ENCODE measurements at regions not wholly inside any gene's neighbourhood (a gene's known extent, or its start where the extent isn't known, plus 50 kb on each side); places are given as distances from the start of the nearest gene placed in this dataset.

GRCh38 chr20:19821606-19822005 lies 63.5 kb downstream of the RIN2 start:
- H3K27me3 ChIP-seq (ENCODE audit: control insufficient read depth, insufficient read depth, low read length): no peaks in the 10 kb centered on the region
- no peak overlapping the region for H3K27ac ChIP-seq (ENCODE audit: low read length)
- H3K4me1 ChIP-seq (ENCODE audit: control insufficient read depth, low read depth, low read length): peaks cover 3% of the 10 kb centered on the region
- H3K4me3 ChIP-seq (ENCODE audit: low read length): no peak overlapping the region
- H3K36me3 ChIP-seq (ENCODE audit: control insufficient read depth, low read depth, low read length): no peaks in the 10 kb centered on the region
- no peaks in the 10 kb centered on the region for H3K9me3 ChIP-seq (ENCODE audit: control insufficient read depth, low read depth, low read length)
- H3K9ac ChIP-seq (ENCODE audit: low read length): no peak overlapping the region

GRCh38 chr20:19823216-19823615 lies 65.2 kb downstream of the RIN2 start:
- Histone ChIP-seq H3K4me3 (ENCODE audit: low read length) (no peak overlapping the region), H3K9ac (ENCODE audit: low read length) (no peak overlapping the region), H3K27ac (ENCODE audit: low read length) (no peak overlapping the region), H3K9me3 (ENCODE audit: control insufficient read depth, low read depth, low read length) (no peaks in the 10 kb centered on the region), H3K27me3 (ENCODE audit: control insufficient read depth, insufficient read depth, low read length) (no peaks in the 10 kb centered on the region), H3K36me3 (ENCODE audit: control insufficient read depth, low read depth, low read length) (no peaks in the 10 kb centered on the region), H3K4me1 (ENCODE audit: control insufficient read depth, low read depth, low read length) (peaks cover 3% of the 10 kb centered on the region)

- no peaks in the 10 kb centered on the region for H3K36me3 ChIP-seq (ENCODE audit: control insufficient read depth, low read depth, low read length)
- no peaks in the 10 kb centered on the region for H3K9me3 ChIP-seq (ENCODE audit: control insufficient read depth, low read depth, low read length)
- H3K4me1 ChIP-seq (ENCODE audit: control insufficient read depth, low read depth, low read length): peaks cover 3% of the 10 kb centered on the region
- H3K9ac ChIP-seq (ENCODE audit: low read length): no peak overlapping the region
- no peaks in the 10 kb centered on the region for H3K27me3 ChIP-seq (ENCODE audit: control insufficient read depth, insufficient read depth, low read length)
- H3K27ac ChIP-seq (ENCODE audit: low read length): no peak overlapping the region
- H3K4me3 ChIP-seq (ENCODE audit: low read length): no peak overlapping the region
These were observed 65.9 kb downstream of the RIN2 start for GRCh38 chr20:19823971-19824370.

- Histone ChIP-seq H3K27me3 (ENCODE audit: control insufficient read depth, insufficient read depth, low read length) (no peaks in the 10 kb centered on the region), H3K36me3 (ENCODE audit: control insufficient read depth, low read depth, low read length) (no peaks in the 10 kb centered on the region), H3K4me3 (ENCODE audit: low read length) (no peak overlapping the region), H3K27ac (ENCODE audit: low read length) (no peak overlapping the region), H3K9me3 (ENCODE audit: control insufficient read depth, low read depth, low read length) (no peaks in the 10 kb centered on the region), H3K9ac (ENCODE audit: low read length) (no peak overlapping the region), H3K4me1 (ENCODE audit: control insufficient read depth, low read depth, low read length) (peaks cover 3% of the 10 kb centered on the region)
These were observed 66.8 kb downstream of the RIN2 start for GRCh38 chr20:19824861-19825260.

GRCh38 chr20:19826179-19826914 lies 68.3 kb downstream of the RIN2 start:
- H3K9me3 ChIP-seq (ENCODE audit: control insufficient read depth, low read depth, low read length): no peaks in the 10 kb centered on the region
- H3K27ac ChIP-seq (ENCODE audit: low read length): no peak overlapping the region
- peaks cover 3% of the 10 kb centered on the region for H3K4me1 ChIP-seq (ENCODE audit: control insufficient read depth, low read depth, low read length)
- H3K27me3 ChIP-seq (ENCODE audit: control insufficient read depth, insufficient read depth, low read length): no peaks in the 10 kb centered on the region
- no peak overlapping the region for H3K9ac ChIP-seq (ENCODE audit: low read length)
- H3K36me3 ChIP-seq (ENCODE audit: control insufficient read depth, low read depth, low read length): no peaks in the 10 kb centered on the region
- H3K4me3 ChIP-seq (ENCODE audit: low read length): no peak overlapping the region

- Histone ChIP-seq H3K9ac (ENCODE audit: low read length) (no peak overlapping the region), H3K4me1 (ENCODE audit: control insufficient read depth, low read depth, low read length) (peaks cover 3% of the 10 kb centered on the region), H3K9me3 (ENCODE audit: control insufficient read depth, low read depth, low read length) (no peaks in the 10 kb centered on the region), H3K36me3 (ENCODE audit: control insufficient read depth, low read depth, low read length) (no peaks in the 10 kb centered on the region), H3K4me3 (ENCODE audit: low read length) (no peak overlapping the region), H3K27me3 (ENCODE audit: control insufficient read depth, insufficient read depth, low read length) (no peaks in the 10 kb centered on the region), H3K27ac (ENCODE audit: low read length) (no peak overlapping the region)
These were observed 69.8 kb downstream of the RIN2 start for GRCh38 chr20:19827818-19828217.

GRCh38 chr20:19828232-19828631 lies 70.2 kb downstream of the RIN2 start:
- no peak overlapping the region for H3K27ac ChIP-seq (ENCODE audit: low read length)

GRCh38 chr20:19830211-19830785 lies 72.2 kb downstream of the RIN2 start:
- Histone ChIP-seq H3K9ac (ENCODE audit: low read length) (no peak overlapping the region), H3K4me1 (ENCODE audit: control insufficient read depth, low read depth, low read length) (no peaks in the 10 kb centered on the region), H3K4me3 (ENCODE audit: low read length) (no peak overlapping the region), H3K27me3 (ENCODE audit: control insufficient read depth, insufficient read depth, low read length) (no peaks in the 10 kb centered on the region), H3K27ac (ENCODE audit: low read length) (no peak overlapping the region), H3K36me3 (ENCODE audit: control insufficient read depth, low read depth, low read length) (no peaks in the 10 kb centered on the region), H3K9me3 (ENCODE audit: control insufficient read depth, low read depth, low read length) (no peaks in the 10 kb centered on the region)

More at GRCh38 chr20:19828232-19828631, 70.2 kb downstream of the RIN2 start:
- no peaks in the 10 kb centered on the region for H3K27me3 ChIP-seq (ENCODE audit: control insufficient read depth, insufficient read depth, low read length)
- peaks cover 3% of the 10 kb centered on the region for H3K4me1 ChIP-seq (ENCODE audit: control insufficient read depth, low read depth, low read length)
- no peaks in the 10 kb centered on the region for H3K9me3 ChIP-seq (ENCODE audit: control insufficient read depth, low read depth, low read length)
- H3K9ac ChIP-seq (ENCODE audit: low read length): no peak overlapping the region
- no peak overlapping the region for H3K4me3 ChIP-seq (ENCODE audit: low read length)
- H3K36me3 ChIP-seq (ENCODE audit: control insufficient read depth, low read depth, low read length): no peaks in the 10 kb centered on the region

- H3K27ac ChIP-seq (ENCODE audit: low read length): no peak overlapping the region
- no peak overlapping the region for H3K4me3 ChIP-seq (ENCODE audit: low read length)
- no peak overlapping the region for H3K9ac ChIP-seq (ENCODE audit: low read length)
- no peaks in the 10 kb centered on the region for H3K4me1 ChIP-seq (ENCODE audit: control insufficient read depth, low read depth, low read length)
- H3K9me3 ChIP-seq (ENCODE audit: control insufficient read depth, low read depth, low read length): no peaks in the 10 kb centered on the region
- no peaks in the 10 kb centered on the region for H3K27me3 ChIP-seq (ENCODE audit: control insufficient read depth, insufficient read depth, low read length)
- H3K36me3 ChIP-seq (ENCODE audit: control insufficient read depth, low read depth, low read length): no peaks in the 10 kb centered on the region
These were observed 74.8 kb downstream of the RIN2 start for GRCh38 chr20:19832875-19833274.

- no peak overlapping the region for H3K4me3 ChIP-seq (ENCODE audit: low read length)
- H3K36me3 ChIP-seq (ENCODE audit: control insufficient read depth, low read depth, low read length): no peaks in the 10 kb centered on the region
- no peak overlapping the region for H3K27ac ChIP-seq (ENCODE audit: low read length)
- no peaks in the 10 kb centered on the region for H3K4me1 ChIP-seq (ENCODE audit: control insufficient read depth, low read depth, low read length)
- H3K27me3 ChIP-seq (ENCODE audit: control insufficient read depth, insufficient read depth, low read length): no peaks in the 10 kb centered on the region
- no peaks in the 10 kb centered on the region for H3K9me3 ChIP-seq (ENCODE audit: control insufficient read depth, low read depth, low read length)
- H3K9ac ChIP-seq (ENCODE audit: low read length): no peak overlapping the region
These were observed 75.3 kb downstream of the RIN2 start for GRCh38 chr20:19833395-19833794.

GRCh38 chr20:19834287-19834686 lies 76.2 kb downstream of the RIN2 start:
- no peak overlapping the region for H3K9ac ChIP-seq (ENCODE audit: low read length)

GRCh38 chr20:19834783-19835182 lies 76.7 kb downstream of the RIN2 start:
- Histone ChIP-seq H3K4me1 (ENCODE audit: control insufficient read depth, low read depth, low read length) (no peaks in the 10 kb centered on the region), H3K9me3 (ENCODE audit: control insufficient read depth, low read depth, low read length) (no peaks in the 10 kb centered on the region), H3K27ac (ENCODE audit: low read length) (no peak overlapping the region), H3K9ac (ENCODE audit: low read length) (no peak overlapping the region), H3K4me3 (ENCODE audit: low read length) (no peak overlapping the region), H3K27me3 (ENCODE audit: control insufficient read depth, insufficient read depth, low read length) (no peaks in the 10 kb centered on the region), H3K36me3 (ENCODE audit: control insufficient read depth, low read depth, low read length) (no peaks in the 10 kb centered on the region)

More at GRCh38 chr20:19834287-19834686, 76.2 kb downstream of the RIN2 start:
- no peaks in the 10 kb centered on the region for H3K4me1 ChIP-seq (ENCODE audit: control insufficient read depth, low read depth, low read length)
- H3K27ac ChIP-seq (ENCODE audit: low read length): no peak overlapping the region
- H3K36me3 ChIP-seq (ENCODE audit: control insufficient read depth, low read depth, low read length): no peaks in the 10 kb centered on the region
- no peaks in the 10 kb centered on the region for H3K27me3 ChIP-seq (ENCODE audit: control insufficient read depth, insufficient read depth, low read length)
- no peaks in the 10 kb centered on the region for H3K9me3 ChIP-seq (ENCODE audit: control insufficient read depth, low read depth, low read length)
- H3K4me3 ChIP-seq (ENCODE audit: low read length): no peak overlapping the region
